Brain pericyte (primary cell): ENCODE measurements at regions not wholly inside any gene's neighbourhood (a gene's known extent, or its start where the extent isn't known, plus 50 kb on each side); places are given as distances from the start of the nearest gene placed in this dataset.
A peak's percentile ranks its signal among the peaks of the same experiment; 100 is the strongest.

ENCODE experiments used
- DNase-seq: peaks from one replicate; pipeline ENCODE4 v3.0.0-alpha.2; 2012; ENCODE audit warnings: low read depth, low spot score

DNA sequence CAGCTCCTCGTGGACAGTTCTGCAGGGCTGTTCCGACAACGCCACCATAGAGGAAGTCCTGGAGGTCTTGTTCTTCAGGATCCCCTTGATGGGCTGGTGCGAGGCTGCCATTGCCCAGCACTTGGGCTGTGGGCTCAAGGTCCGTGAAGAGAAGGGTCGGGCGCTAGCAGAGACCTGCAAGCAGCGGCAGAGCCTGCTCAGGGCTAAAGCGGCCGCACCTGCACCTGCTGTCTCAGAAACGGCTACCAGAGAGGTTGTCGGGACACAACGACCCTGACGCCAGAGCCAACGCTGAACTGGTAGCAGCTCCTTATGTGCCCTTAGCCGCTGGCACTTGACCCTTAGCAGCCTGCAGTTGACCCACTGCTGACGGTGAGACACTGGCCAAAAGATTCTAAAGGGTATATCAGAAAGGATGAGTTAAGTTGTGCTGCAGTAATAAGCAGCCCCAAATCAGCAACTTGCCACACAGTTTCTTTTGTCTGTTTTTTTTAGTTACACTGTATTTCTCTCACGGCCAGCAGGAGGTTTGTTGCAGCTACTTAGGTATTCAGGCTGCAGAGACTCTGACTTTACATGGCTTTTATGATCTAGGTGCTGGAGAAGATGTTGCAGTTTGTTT, 55.5 kb upstream of the ST6GAL2 start:
- no peak for DNase-seq

DNA sequence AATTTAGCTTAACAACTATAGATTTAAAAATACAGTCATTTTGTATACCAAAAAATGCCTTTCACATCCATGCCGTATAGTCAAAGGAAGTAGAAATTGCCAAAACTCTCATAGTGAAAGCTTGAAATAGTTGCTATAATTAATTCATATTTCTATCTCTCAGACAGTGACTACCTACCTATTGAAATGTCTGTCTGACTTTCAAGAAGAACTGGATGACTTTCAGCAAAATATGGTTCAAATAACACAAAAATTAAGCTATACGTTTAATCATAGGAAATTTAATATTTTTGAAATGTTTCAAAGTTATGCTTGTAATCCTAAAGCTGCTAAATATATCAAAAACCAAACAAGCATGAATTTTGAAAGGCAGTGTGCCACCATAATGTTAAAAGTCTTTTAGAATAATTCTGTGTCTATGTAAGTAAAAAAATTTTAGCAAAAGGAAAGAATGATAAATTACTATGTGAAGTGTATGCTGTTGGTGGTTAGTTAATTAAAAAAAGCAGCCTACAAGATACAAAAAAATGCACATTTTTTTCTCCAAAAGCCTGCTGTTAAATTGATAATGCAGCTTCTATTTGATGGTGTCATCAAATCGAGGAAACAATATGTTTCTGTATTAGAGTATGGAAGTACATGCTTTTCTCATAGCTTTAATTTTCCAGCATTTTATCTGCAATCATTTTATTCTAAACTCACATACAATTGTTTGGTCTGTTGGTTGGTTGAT, 57.7 kb upstream of the ST6GAL2 start:
- no peak for DNase-seq

DNA sequence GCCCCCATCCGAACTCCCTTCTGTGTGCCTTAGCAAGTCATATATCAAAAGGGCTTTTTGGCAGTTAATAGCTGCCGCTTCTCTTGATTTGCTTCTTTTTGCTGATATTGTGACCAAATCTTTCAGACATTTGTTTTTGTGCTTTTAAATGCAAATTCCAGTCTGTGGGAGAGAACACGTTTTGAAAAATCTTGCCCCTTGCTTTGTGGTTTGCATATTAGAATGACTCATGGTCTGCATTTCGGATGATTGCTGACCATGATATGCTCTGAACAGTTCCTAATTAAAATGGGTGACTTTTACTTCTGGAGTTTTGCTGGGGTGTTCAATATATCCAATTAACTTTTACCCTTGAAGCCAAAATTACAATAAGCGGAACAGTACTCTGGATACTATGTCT, 58.2 kb upstream of the ST6GAL2 start:
- no peak for DNase-seq

DNA sequence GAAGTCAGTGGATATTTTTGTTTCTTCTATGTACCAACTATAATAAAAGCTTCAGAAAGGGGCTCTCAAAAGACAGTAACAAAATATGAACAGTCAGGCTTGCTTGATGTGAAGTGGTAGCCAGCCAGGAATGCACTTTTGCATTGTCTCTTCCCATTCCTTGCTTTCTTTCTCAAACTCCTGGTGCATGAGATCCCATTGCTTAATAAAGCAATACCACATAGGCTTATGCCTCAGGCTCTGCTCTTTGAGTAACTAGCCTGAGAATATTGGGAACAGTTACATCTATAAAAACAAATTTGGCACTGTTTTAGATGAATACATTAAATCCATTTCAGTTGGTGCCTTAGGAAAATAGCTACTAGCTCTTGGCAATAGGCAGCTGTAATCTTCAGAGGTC, 62.6 kb upstream of the ST6GAL2 start:
- no peak for DNase-seq

- DNase-seq, result no peak
Observed at GRCh38 chr2:106953236-106953635, 67.3 kb upstream of the ST6GAL2 start.

DNA sequence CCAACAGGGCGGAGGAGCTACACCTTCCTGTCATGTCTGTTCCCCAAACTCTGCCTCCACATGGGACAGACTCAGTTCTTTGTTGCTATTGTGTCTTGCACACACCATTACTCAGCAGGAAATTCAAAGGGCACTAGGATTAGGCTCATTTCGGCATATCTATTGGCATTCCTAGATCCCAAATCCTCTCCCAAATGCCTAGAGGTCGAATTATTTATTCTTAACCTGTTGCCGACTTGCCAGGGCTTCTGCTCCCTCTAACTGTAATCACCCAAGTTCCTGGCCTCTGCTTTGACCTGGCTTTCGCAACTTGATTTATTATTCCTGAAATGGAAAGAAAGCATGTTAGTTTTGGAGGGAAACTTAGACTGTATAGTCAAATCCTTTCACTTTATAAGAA, 67.8 kb upstream of the ST6GAL2 start:
- no peak for DNase-seq

DNA sequence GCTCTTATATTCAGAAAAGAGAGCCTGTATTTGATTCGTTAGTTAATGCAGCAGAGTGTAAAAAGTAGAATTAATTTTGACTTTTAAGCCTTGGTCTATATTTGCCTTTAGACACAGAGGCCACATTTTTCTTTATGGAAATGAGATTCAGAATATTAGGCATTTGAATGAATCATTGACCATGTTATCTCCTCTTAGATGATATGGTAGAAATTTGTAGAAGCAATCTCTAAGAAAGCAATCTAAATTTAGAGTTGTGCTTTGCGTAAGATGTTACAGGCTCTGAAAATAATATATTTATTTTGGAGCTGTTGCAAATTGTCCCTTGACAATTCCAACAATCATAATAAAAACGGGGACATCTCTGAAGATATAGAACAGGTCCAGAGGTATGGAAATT, 68.3 kb upstream of the ST6GAL2 start:
- no peak for DNase-seq

- DNase-seq, result no peak
Observed at GRCh38 chr2:106956416-106956815, 70.4 kb upstream of the ST6GAL2 start.

DNA sequence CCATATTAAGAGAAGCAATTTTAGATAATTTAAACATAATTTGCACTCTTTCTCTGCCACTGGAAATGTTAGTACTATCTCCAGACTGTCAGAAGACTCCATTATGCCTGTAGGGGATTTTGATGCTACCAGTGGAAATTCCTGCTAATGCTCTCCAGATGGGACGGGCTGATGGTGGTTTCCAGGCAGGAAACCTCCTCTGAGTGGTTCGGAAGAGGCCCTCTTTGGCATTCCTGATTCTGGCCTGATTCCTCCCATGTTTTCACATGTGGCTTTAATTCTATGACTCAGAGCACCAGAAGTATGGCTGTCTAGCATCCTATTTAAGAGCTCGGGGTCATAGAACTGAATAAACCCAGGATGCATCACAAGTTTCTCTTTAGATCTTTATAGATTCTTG, 70.9 kb upstream of the ST6GAL2 start:
- DNase-seq, result peak; percentile 95

DNA sequence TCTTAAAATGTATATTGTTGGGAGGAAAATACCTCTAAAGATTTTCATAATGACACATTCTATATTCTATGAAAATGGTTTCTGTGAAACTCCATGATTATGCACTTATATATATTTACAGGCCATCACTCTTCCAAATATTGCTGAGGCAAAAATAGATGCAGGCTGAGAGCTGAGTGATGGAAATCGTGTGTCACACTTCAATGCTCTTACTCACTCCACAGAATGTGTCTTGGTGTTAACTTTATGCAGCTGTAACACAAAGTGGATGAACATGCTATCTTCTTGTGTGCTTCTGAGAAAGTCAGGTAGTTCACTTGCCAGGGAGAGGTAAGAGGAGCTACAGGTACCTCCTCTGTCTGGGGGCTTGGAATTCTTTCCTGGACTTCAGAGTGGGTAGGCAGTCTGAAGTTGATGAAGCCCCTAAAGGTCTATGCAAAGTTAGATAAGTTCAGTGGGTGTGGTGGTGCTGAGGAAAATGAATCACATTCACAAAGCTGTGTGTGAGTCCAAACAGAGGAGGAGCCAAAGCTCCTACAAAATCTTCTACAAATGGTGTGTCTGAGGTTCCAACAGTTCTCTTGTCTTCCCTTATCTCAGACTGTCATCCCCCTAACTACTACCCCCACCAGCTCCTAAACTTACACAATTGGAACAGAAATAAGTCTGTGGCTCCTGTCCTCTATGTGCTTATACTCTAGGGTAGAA, 74.2 kb upstream of the ST6GAL2 start:
- no peak for DNase-seq

- no peak for DNase-seq
Observed at GRCh38 chr2:106960683-106961161, 74.8 kb upstream of the ST6GAL2 start.

- DNase-seq, result no peak
Observed at GRCh38 chr2:106961328-106961727, 75.4 kb upstream of the ST6GAL2 start.

GRCh38 chr2:106963156-106963555, 77.2 kb upstream of the ST6GAL2 start:
- no peak for DNase-seq

DNA sequence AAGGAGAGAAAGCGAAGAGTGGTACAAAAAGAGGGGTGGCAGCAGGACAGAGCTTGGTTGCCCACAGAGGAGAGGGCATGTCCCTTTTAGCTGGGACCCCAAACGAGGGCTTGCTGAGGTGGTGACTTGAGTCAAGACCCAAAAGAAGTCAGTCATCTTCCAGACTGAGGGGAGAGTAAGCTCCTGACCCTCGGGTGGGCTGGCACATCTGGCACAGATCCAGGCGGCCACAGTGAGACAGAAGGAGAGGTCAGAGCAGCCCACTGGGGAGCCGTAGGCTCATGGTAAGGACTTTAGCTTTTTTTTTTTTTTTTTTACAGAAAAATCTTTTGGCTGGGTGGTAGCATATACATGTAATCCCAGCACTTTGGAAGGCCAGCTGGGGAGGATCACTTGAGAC, 77.9 kb upstream of the ST6GAL2 start:
- DNase-seq, result no peak

DNA sequence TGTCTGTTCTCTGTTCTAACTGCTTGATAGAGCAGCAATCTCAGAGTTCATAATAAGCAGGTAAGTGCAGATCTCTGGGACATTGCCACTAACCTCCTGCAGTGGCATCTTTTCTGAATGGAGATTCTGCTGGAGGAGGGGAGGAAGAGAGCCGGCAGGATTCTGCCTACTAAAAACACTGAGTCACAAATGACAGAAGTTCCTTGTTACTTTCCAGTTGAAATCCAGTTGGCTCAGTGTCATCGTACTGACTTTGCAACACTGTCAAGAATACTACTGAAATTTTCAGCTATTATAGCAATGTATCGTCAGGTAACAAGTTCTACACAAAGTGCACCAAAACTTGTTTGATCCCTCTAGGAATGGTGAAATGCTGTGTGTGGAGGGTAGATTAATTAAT, 79.6 kb upstream of the ST6GAL2 start:
- no peak for DNase-seq

DNA sequence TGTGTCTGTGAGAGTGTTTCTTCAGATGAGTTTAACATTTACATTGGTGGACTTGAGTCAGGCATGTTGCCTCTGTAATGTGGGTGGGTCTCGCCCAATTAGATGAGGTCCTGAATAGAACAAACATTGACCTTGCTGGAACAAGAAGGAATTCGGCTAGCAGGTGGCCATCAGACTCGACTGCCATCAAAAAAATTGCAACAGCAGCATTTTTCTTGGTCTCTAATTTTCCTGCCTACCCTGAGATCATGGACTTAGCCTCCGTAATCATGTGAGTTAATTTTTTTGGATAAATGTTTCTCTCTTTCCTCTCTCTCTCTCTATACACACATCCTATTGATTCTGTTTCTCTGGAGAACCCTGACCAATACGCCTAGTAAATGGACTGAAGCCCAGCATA, 83.8 kb upstream of the ST6GAL2 start:
- DNase-seq, result no peak

GRCh38 chr2:106970471-106971261, 84.7 kb upstream of the ST6GAL2 start:
- DNase-seq, result no peak

GRCh38 chr2:106972782-106973181, 86.8 kb upstream of the ST6GAL2 start:
- no peak for DNase-seq

GRCh38 chr2:106974891-106975290, 88.9 kb upstream of the ST6GAL2 start:
- DNase-seq, result no peak

GRCh38 chr2:106975641-106976040, 89.7 kb upstream of the ST6GAL2 start:
- DNase-seq, result no peak

- DNase-seq, result no peak
Observed at GRCh38 chr2:106976548-106976947, 90.6 kb upstream of the ST6GAL2 start.

GRCh38 chr2:106977717-106978116, 91.8 kb upstream of the ST6GAL2 start:
- no peak for DNase-seq
